Colonic mucosa (tissue), 4 donors: ENCODE measurements at regions not wholly inside any gene's neighbourhood (a gene's known extent, or its start where the extent isn't known, plus 50 kb on each side); places are given as distances from the start of the nearest gene placed in this dataset.
"Not testable (repeated sequence)": the region's sequence is repeated elsewhere in the genome, so short reads cannot be mapped to it uniquely, and the experiment has no call there.

Source experiments
- DNase-seq: peaks from one replicate; pipeline ENCODE4 v3.0.0-alpha.2; 2020
- H3K27ac ChIP-seq: fragments of 200-600 bp; one replicate; pipeline ENCODE4 v1.8.0; 2021
- H3K27me3 ChIP-seq: fragments of 200-600 bp; one replicate; pipeline ENCODE4 v1.8.0; 2021
- H3K36me3 ChIP-seq: fragments of 200-600 bp; one replicate; pipeline ENCODE4 v1.8.0; 2021
- H3K4me1 ChIP-seq: fragments of 200-600 bp; one replicate; pipeline ENCODE4 v1.8.0; 2021; ENCODE audit warnings: mild to moderate bottlenecking
- H3K4me3 ChIP-seq: fragments of 200-600 bp; one replicate; pipeline ENCODE4 v1.8.0; 2021
- H3K9ac ChIP-seq, 2 donors: one replicate each; pipeline ENCODE4 v1.7.0; 2013; ENCODE audit warnings: control low read depth in 2 of 2, low read depth in 2 of 2, low read length in 2 of 2
- H3K9me3 ChIP-seq: fragments of 200-600 bp; one replicate; pipeline ENCODE4 v1.8.0; 2021
- intact Hi-C: fragments of 100-400 bp; cut with DNase I; formaldehyde crosslinking; loops from one replicate; pipeline ENCODE4 v1.14.1; 2022
- TF ChIP-seq, protein P1 (sequence below): fragments of 200-600 bp; IDR thresholded peaks from one replicate; pipeline ENCODE4 v1.8.0; 2022; ENCODE audit warnings: antibody characterized with exemption, mild to moderate bottlenecking
- donor health status: healthy.
- donor health status: DM: no; HTN: no; CAD: no.
- donor health status: DM: no; HTN: no; CAD: no.

DNA sequence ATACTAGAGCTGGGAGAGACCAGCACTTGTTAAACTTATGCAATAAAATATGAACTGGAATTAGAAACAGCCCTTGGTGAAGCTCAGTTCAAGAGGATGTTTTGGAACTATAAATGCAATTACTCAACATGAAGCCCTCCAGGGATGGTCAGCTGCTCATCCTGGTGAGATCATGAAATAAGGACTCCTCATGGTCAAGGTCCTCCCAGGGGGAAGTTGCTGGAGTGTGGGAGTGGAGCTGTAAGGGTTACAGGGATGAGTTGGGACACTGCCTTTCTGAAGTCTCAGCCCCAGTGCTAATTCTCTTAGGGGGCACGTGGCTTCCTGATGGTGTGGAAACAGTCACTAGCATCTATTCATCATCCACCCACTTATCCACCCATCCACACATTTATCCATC is 301.7 kb upstream of the SFSWAP start:
- Histone ChIP-seq H3K9me3 (no peaks in the 10 kb centered on the region), H3K27me3 (no peaks in the 10 kb centered on the region), H3K4me3 (no peak overlapping the region), H3K27ac (no peak overlapping the region), H3K4me1 (no peaks in the 10 kb centered on the region), H3K9ac (no peak overlapping the region), H3K36me3 (no peaks in the 10 kb centered on the region)
- TF ChIP-seq, protein P1, sequence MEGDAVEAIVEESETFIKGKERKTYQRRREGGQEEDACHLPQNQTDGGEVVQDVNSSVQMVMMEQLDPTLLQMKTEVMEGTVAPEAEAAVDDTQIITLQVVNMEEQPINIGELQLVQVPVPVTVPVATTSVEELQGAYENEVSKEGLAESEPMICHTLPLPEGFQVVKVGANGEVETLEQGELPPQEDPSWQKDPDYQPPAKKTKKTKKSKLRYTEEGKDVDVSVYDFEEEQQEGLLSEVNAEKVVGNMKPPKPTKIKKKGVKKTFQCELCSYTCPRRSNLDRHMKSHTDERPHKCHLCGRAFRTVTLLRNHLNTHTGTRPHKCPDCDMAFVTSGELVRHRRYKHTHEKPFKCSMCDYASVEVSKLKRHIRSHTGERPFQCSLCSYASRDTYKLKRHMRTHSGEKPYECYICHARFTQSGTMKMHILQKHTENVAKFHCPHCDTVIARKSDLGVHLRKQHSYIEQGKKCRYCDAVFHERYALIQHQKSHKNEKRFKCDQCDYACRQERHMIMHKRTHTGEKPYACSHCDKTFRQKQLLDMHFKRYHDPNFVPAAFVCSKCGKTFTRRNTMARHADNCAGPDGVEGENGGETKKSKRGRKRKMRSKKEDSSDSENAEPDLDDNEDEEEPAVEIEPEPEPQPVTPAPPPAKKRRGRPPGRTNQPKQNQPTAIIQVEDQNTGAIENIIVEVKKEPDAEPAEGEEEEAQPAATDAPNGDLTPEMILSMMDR: no peak
- no peak for DNase-seq
- intact Hi-C loops: no loop called here

DNA sequence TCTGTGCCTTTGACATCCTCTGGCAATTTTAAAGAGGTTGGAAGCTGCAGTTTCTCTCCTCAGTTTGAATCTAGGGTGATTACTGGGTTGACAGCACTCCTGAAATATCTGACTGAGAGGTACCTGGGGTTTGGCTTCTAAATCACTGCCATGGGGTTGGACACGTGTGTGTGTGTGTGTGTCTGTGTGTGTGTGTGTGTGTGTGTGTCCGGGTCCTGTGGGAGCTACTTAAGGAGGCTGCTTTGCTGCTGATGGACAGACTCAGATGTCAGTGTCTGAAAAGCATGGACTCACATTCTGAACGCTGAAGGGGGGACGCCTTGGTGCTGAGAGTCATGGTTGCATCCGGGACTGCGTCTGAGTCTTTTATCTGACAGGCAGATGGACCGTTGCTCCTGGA is 299.1 kb upstream of the SFSWAP start:
- H3K27ac ChIP-seq, intact Hi-C loops, H3K9me3 ChIP-seq, H3K9ac ChIP-seq, H3K36me3 ChIP-seq, H3K27me3 ChIP-seq, H3K4me1 ChIP-seq, H3K4me3 ChIP-seq, DNase-seq: not testable (repeated sequence)

DNA sequence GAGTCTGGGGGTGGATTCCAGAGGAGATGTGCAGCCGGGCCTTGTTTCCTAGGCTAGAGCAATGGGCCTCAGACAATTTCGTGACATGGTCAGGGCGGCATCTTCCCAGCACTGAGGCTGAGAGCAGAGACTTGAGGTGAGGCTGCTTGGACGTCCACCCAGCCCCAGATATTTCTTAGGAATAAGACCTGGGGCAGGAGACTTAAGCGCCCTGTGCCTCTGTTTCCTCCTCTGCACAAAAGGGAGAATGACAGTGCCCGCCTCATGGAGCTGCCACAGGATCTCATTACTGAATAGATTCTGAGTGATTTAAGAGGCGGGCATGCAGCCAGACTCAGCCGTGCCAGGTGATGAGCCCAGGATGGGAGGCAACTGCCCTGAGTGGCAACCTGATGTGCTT is 297.9 kb upstream of the SFSWAP start:
- H3K36me3 ChIP-seq: no peaks in the 10 kb centered on the region
- TF ChIP-seq, protein P1: no peak
- no peak for DNase-seq
- intact Hi-C loops: no loop called here
- H3K9me3 ChIP-seq: no peaks in the 10 kb centered on the region
- no peaks in the 10 kb centered on the region for H3K27me3 ChIP-seq
- no peak overlapping the region for H3K9ac ChIP-seq
- H3K4me1 ChIP-seq: no peaks in the 10 kb centered on the region
- no peak overlapping the region for H3K27ac ChIP-seq
- no peak overlapping the region for H3K4me3 ChIP-seq

DNA sequence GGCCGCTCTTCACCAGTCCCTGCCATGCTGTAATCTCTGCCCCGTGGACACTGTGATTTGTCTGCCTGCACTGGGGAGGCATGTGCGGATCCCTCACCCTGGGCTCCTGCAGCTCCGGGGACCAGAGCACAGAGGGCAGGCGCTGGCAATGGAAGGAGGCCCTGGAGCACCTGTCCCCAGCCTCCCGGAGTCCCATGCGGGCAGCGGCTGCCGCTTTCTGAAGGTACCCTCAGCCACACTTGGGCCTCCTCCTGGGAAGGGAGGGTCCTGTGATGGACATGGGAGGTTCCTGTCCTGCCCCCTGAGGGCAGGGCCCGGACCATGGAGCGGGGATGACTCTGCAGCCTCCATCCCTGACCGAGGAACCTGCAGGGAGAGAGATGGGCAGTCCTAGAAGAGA is 297.4 kb upstream of the SFSWAP start:
- no peaks in the 10 kb centered on the region for H3K9me3 ChIP-seq
- no peak overlapping the region for H3K4me3 ChIP-seq
- H3K4me1 ChIP-seq: no peaks in the 10 kb centered on the region
- DNase-seq: no peak
- no peaks in the 10 kb centered on the region for H3K27me3 ChIP-seq
- H3K9ac ChIP-seq: no peak overlapping the region
- TF ChIP-seq, protein P1: no peak
- intact Hi-C loops: no loop called here
- H3K27ac ChIP-seq: no peak overlapping the region
- H3K36me3 ChIP-seq: no peaks in the 10 kb centered on the region

DNA sequence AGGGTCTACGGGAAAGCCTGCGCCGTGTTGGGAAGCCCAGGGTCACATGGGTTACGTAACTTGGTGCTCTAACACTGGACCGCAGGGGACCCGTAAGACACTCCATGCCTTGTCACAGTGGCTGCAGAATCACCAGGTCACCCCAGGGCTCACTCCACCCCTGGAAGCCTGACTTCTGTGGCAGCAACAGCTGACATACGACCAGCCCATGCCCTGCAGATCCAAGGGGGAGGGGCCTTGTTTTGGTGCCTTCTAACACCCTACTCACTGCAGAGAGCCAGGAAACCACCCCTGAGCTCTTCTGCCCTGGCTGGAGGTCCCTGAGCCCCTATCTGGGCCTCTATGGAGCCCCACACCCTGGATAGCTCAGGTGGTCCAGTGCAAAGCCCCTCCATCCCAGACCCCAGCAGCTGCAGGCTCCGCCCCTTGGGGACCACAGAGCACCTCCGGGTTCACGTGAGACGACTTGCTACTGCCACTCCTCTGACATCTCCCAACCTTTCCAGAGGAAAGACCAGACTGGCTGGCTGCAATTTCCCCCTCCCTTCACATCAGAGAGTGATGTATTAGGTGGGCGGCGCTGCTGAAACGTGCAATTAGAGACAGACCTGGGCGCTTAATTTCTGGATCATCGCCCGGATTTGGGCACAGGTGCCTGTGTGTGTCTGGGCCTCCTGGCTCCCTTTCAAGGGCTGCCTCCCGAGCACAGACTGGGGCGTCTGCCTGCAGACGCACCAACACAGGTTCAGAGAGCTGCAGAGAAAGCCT is 296.6 kb upstream of the SFSWAP start:
- DNase-seq, H3K9me3 ChIP-seq, H3K36me3 ChIP-seq, H3K4me3 ChIP-seq, H3K27me3 ChIP-seq, intact Hi-C loops, H3K9ac ChIP-seq, H3K4me1 ChIP-seq, H3K27ac ChIP-seq: not testable (repeated sequence)

DNA sequence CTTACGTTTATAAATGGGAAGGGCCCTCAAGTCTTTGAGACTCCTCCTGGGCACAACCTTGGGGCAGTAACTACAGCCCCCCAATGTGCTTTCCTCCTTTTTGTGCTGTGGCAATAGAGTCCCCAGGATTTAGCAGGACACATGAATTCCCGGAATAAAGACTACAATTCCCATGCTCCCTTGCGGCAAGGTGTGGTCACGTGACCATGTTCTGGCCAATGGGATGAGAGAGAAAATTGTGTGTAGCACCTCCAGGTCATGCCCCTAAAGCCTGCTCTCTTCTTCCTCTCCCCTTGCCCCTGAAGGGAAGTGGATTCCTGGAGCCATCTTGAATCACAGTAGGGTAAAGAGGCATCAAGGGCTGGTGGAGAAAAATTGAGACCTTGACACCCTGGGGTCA is 295.1 kb upstream of the SFSWAP start:
- Histone ChIP-seq H3K27ac (no peak overlapping the region), H3K27me3 (no peaks in the 10 kb centered on the region), H3K9ac (no peak overlapping the region), H3K4me3 (no peak overlapping the region), H3K36me3 (no peaks in the 10 kb centered on the region), H3K4me1 (no peaks in the 10 kb centered on the region), H3K9me3 (no peaks in the 10 kb centered on the region)
- intact Hi-C loops: no loop called here
- TF ChIP-seq, protein P1: no peak
- no peak for DNase-seq
